DOHH2 (cell line): ENCODE measurements at regions not wholly inside any gene's neighbourhood (a gene's known extent, or its start where the extent isn't known, plus 50 kb on each side); places are given as distances from the start of the nearest gene placed in this dataset.

Source experiments
- EZH2phosphoT487 ChIP-seq: fragments of 200-600 bp; sonication (generic); IDR thresholded peaks from 2 replicates; pipeline ENCODE4 v1.6.1; 2017; ENCODE audit warnings: borderline replicate concordance, mild to moderate bottlenecking, antibody characterized with exemption, low read length, moderate library complexity, mixed read lengths
- TF ChIP-seq, protein P1 (sequence below): fragments of 200-600 bp; sonication (generic); IDR thresholded peaks from one replicate; pipeline ENCODE4 v1.5.1; 2014; ENCODE audit warnings: antibody characterized with exemption, mild to moderate bottlenecking, low read depth, low read length; ENCODE audit not compliant: poor library complexity, severe bottlenecking

DNA sequence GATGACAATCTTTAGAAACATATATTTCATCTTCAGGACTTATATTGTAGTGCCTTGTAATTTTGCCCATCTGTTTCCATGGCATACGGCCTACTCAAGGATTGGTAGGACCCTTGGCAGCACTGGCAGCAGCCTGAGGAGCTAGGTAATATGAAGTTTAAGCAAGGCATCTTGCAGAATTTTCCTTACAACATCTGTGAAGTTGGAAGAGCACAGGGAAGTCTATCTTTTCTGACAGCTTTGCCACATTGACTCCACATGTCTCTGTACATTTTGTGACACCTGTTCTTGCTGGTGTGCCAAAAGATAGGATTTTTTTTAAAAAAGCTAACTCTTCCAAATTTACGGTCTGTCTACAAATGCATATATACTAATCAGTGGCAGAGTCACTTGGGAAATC lies 1235.2 kb downstream of the PCDH7 start:
- TF ChIP-seq, protein P1, sequence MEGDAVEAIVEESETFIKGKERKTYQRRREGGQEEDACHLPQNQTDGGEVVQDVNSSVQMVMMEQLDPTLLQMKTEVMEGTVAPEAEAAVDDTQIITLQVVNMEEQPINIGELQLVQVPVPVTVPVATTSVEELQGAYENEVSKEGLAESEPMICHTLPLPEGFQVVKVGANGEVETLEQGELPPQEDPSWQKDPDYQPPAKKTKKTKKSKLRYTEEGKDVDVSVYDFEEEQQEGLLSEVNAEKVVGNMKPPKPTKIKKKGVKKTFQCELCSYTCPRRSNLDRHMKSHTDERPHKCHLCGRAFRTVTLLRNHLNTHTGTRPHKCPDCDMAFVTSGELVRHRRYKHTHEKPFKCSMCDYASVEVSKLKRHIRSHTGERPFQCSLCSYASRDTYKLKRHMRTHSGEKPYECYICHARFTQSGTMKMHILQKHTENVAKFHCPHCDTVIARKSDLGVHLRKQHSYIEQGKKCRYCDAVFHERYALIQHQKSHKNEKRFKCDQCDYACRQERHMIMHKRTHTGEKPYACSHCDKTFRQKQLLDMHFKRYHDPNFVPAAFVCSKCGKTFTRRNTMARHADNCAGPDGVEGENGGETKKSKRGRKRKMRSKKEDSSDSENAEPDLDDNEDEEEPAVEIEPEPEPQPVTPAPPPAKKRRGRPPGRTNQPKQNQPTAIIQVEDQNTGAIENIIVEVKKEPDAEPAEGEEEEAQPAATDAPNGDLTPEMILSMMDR: no peak
- no peak for TF ChIP-seq EZH2phosphoT487
